ENCODE measurements at regions not wholly inside any gene's neighbourhood (a gene's known extent, or its start where the extent isn't known, plus 50 kb on each side); places are given as distances from the start of the nearest gene placed in this dataset.

- H3K4me3 ChIP-seq = no peak overlapping the region
- ChIA-PET POLR2A (no interaction called here), CTCF (ENCODE audit: low intra/inter-chr PET ratio) (no interaction called here)
- H3K79me2 ChIP-seq (ENCODE audit: control insufficient read depth, insufficient read depth, low read length) = no peaks in the 10 kb centered on the region
- H4K20me1 ChIP-seq (replicated peaks; ENCODE audit: control insufficient read depth, insufficient read depth, low read length) = no peaks in the 10 kb centered on the region
- in situ Hi-C loops (cut with MboI) = no loop called here
- no peak overlapping the region for H2AFZ ChIP-seq (ENCODE audit: low read depth, low read length)
- no peaks in the 10 kb centered on the region; the same call in 1 of the 2 replicates for H3K9me3 ChIP-seq (replicated peaks; ENCODE audit: control insufficient read depth, insufficient read depth, low read depth, low read length)
- H3K27me3 ChIP-seq (ENCODE audit: control insufficient read depth in 2 of 2, insufficient read depth in 2 of 2, low read length in 2 of 2) = no peaks in the 10 kb centered on the region
- ATAC-seq = no peak
- H3K9me1 ChIP-seq (ENCODE audit: control insufficient read depth, insufficient read depth, low read length) = no peaks in the 10 kb centered on the region
- H3K36me3 ChIP-seq (ENCODE audit: control insufficient read depth, insufficient read depth, low read length) = no peaks in the 10 kb centered on the region
- no peaks in the 10 kb centered on the region for H3K4me1 ChIP-seq (replicated peaks in 1 of 2; ENCODE audit: control insufficient read depth in 2 of 2, insufficient read depth in 2 of 2, low read length in 2 of 2)
- TF ChIP-seq ETV6 (IDR thresholded peaks at IDR 0.05; ENCODE audit: borderline replicate concordance in 1 of 2, low read depth in 2 of 2, low read length in 1 of 2) (no peak), ETV6 (CRISPR knock-in tag; IDR thresholded peaks at IDR 0.05; ENCODE audit: borderline replicate concordance) (no peak)
- no peak overlapping the region for H3K4me2 ChIP-seq (ENCODE audit: insufficient read depth, low read length)
- intact Hi-C loops (cut with micrococcal nuclease) = no loop called here
- DNase-seq (ENCODE audit: extremely low read depth in 1 of 4, low spot score in 3 of 4) = no peak
- no peak for FAIRE-seq
- BruUV-seq (replicated peaks) = no TSS peak
- no peak overlapping the region for H3K9ac ChIP-seq (ENCODE audit: insufficient read depth in 1 of 2, low read depth in 2 of 2, low read length in 2 of 2)
- H3K27ac ChIP-seq (ENCODE audit: extremely low read depth, low read depth, low read length) = no peak overlapping the region
These were observed 845.7 kb upstream of the USP15 start for GRCh38 chr12:61414470-61414869.

GRCh38 chr12:61422786-61423185, 837.4 kb upstream of the USP15 start:
- Histone ChIP-seq H3K79me2 (ENCODE audit: control insufficient read depth, insufficient read depth, low read length) (no peaks in the 10 kb centered on the region), H3K4me3 (no peak overlapping the region), H3K9me1 (ENCODE audit: control insufficient read depth, insufficient read depth, low read length) (no peaks in the 10 kb centered on the region), H3K27ac (ENCODE audit: extremely low read depth, low read depth, low read length) (no peak overlapping the region), H3K4me2 (ENCODE audit: insufficient read depth, low read length) (no peak overlapping the region), H3K4me1 (replicated peaks in 1 of 2; ENCODE audit: control insufficient read depth in 2 of 2, insufficient read depth in 2 of 2, low read length in 2 of 2) (no peaks in the 10 kb centered on the region), H3K27me3 (ENCODE audit: control insufficient read depth in 2 of 2, insufficient read depth in 2 of 2, low read length in 2 of 2) (no peaks in the 10 kb centered on the region), H4K20me1 (replicated peaks; ENCODE audit: control insufficient read depth, insufficient read depth, low read length) (no peaks in the 10 kb centered on the region), H3K9ac (ENCODE audit: insufficient read depth in 1 of 2, low read depth in 2 of 2, low read length in 2 of 2) (no peak overlapping the region), H3K36me3 (ENCODE audit: control insufficient read depth, insufficient read depth, low read length) (no peaks in the 10 kb centered on the region), H2AFZ (ENCODE audit: low read depth, low read length) (no peak overlapping the region), H3K9me3 (replicated peaks; ENCODE audit: control insufficient read depth, insufficient read depth, low read depth, low read length) (no peaks in the 10 kb centered on the region; the same call in 1 of the 2 replicates)
- DNase-seq (ENCODE audit: extremely low read depth in 1 of 4, low spot score in 3 of 4) (no peak), FAIRE-seq (no peak), ATAC-seq (no peak)
- ChIA-PET POLR2A (no interaction called here), CTCF (ENCODE audit: low intra/inter-chr PET ratio) (no interaction called here)
- intact Hi-C loops (cut with micrococcal nuclease) (no loop called here), in situ Hi-C loops (cut with MboI) (no loop called here)
- BruUV-seq (replicated peaks) = no TSS peak
- TF ChIP-seq ZNF311 (CRISPR knock-in tag; IDR thresholded peaks at IDR 0.05) (no peak), ZBTB11 (CRISPR knock-in tag; IDR thresholded peaks at IDR 0.05) (no peak), HDAC1 (IDR thresholded peaks at IDR 0.05) (no peak)

Measured in K562 (cell line).